Suprapubic skin (tissue), 4 donors: ENCODE measurements at regions not wholly inside any gene's neighbourhood (a gene's known extent, or its start where the extent isn't known, plus 50 kb on each side); places are given as distances from the start of the nearest gene placed in this dataset.

ENCODE experiments used
- CTCF ChIP-seq, 2 donors: fragments of 200-600 bp in 1 of 2; fragments of 450-650 bp in 1 of 2; sonication (generic) in 1 of 2; IDR thresholded peaks; one replicate each; pipeline ENCODE4 v1.5.1; 2016 to 2019; ENCODE audit warnings: antibody characterized with exemption in 2 of 2, mild to moderate bottlenecking in 1 of 2, moderate library complexity in 1 of 2
- EP300 ChIP-seq: sonication (generic); formaldehyde crosslinking; IDR thresholded peaks from one replicate; pipeline ENCODE4 v1.6.1; 2017; ENCODE audit warnings: antibody characterized with exemption
- POLR2A ChIP-seq, 2 donors: fragments of 450-650 bp; IDR thresholded peaks; one replicate each; pipeline ENCODE4 v1.6.1; 2017; ENCODE audit warnings: antibody characterized with exemption in 2 of 2, mild to moderate bottlenecking in 2 of 2, moderate library complexity in 2 of 2
- POLR2AphosphoS5 ChIP-seq, 3 donors: sonication (generic); formaldehyde crosslinking; IDR thresholded peaks; one replicate each; pipeline ENCODE4 v1.6.1; 2017; ENCODE audit warnings: antibody characterized with exemption in 3 of 3

DNA sequence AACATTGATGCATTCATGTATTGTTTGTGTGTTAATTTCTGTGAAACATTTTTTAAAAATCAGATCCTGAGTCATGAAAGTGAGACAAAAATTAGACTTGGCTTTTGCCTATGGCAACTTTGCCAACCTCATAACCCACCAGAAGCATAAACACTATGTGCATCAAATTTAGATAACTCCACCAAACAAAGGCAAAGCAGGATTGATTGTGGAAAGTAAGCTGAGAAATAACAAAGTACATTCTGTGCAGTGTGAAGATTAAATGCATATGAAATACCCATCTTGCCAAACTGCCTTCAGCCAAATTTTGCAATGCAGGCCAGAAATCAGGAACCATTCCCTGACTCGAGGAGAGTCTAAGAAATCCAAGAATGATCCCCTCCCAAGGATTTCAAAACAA, 493.4 kb downstream of the AJAP1 start:
- no peak for TF ChIP-seq CTCF (IDR thresholded peaks at IDR 0.05)
- no peak for TF ChIP-seq POLR2AphosphoS5 (IDR thresholded peaks at IDR 0.05)
- no peak for TF ChIP-seq POLR2A (IDR thresholded peaks at IDR 0.05)
- TF ChIP-seq EP300 = no peak
